Sigmoid colon (tissue), 4 donors: ENCODE measurements at regions not wholly inside any gene's neighbourhood (a gene's known extent, or its start where the extent isn't known, plus 50 kb on each side); places are given as distances from the start of the nearest gene placed in this dataset.

Experiments
- CTCF ChIP-seq, 4 experiments: fragments of 450-650 bp in 3 of 4; fragments of 200-600 bp in 1 of 4; IDR thresholded peaks; one replicate each; pipeline ENCODE4 v1.5.1; 2016 to 2019; ENCODE audit warnings: antibody characterized with exemption in 4 of 4, mild to moderate bottlenecking in 3 of 4, moderate library complexity in 2 of 4
- EP300 ChIP-seq, 4 donors: sonication (generic); formaldehyde crosslinking; IDR thresholded peaks; one replicate each; pipeline ENCODE4 v1.6.1; 2017; ENCODE audit warnings: antibody characterized with exemption in 4 of 4
- POLR2A ChIP-seq, 2 donors: fragments of 450-650 bp; IDR thresholded peaks; one replicate each; pipeline ENCODE4 v1.6.1; 2016; ENCODE audit warnings: antibody characterized with exemption in 2 of 2, mild to moderate bottlenecking in 2 of 2, moderate library complexity in 2 of 2
- POLR2AphosphoS5 ChIP-seq, 4 donors: sonication (generic); formaldehyde crosslinking; IDR thresholded peaks; one replicate each; pipeline ENCODE4 v1.6.1; 2017; ENCODE audit warnings: antibody characterized with exemption in 4 of 4

GRCh38 chr15:48052946-48053345 lies 67.8 kb upstream of the SLC24A5 start:
- TF ChIP-seq EP300 (IDR thresholded peaks at IDR 0.05): no peak
- no peak for TF ChIP-seq CTCF (IDR thresholded peaks at IDR 0.05)
- TF ChIP-seq POLR2A (IDR thresholded peaks at IDR 0.05): no peak
- TF ChIP-seq POLR2AphosphoS5 (IDR thresholded peaks at IDR 0.05): no peak
